GM10248 (cell line): ENCODE measurements at regions not wholly inside any gene's neighbourhood (a gene's known extent, or its start where the extent isn't known, plus 50 kb on each side); places are given as distances from the start of the nearest gene placed in this dataset.

Experiments used
- CTCF ChIA-PET: fragments of 300-600 bp; sonication (Branson Sonifier 250); formaldehyde crosslinking; extraction: SDS; loops from one replicate; lab custom pipeline; 2021; ENCODE audit warnings: antibody characterized with exemption; lab: Yijun Ruan, JAX
- POLR2A ChIA-PET: fragments of 350-650 bp; sonication (Branson Sonifier 250); formaldehyde crosslinking; extraction: SDS; loops from one replicate; lab custom pipeline; 2020; ENCODE audit warnings: antibody characterized with exemption; lab: Yijun Ruan, JAX
- DNase-seq: peaks from one replicate; pipeline ENCODE4 v3.0.0; 2012; ENCODE audit errors: extremely low spot score
- CTCF ChIP-seq: IDR thresholded peaks from 2 replicates; pipeline ENCODE4 v1.5.1; 2012; ENCODE audit warnings: mild to moderate bottlenecking, low read depth; ENCODE audit errors: extremely low read depth, missing control alignments, control extremely low read depth

GRCh38 chr13:40377783-40378182 is 288.7 kb downstream of the FOXO1 start:
- CTCF ChIA-PET = no interaction called here
- no peak for DNase-seq
- POLR2A ChIA-PET = no interaction called here
- no peak for TF ChIP-seq CTCF

DNA sequence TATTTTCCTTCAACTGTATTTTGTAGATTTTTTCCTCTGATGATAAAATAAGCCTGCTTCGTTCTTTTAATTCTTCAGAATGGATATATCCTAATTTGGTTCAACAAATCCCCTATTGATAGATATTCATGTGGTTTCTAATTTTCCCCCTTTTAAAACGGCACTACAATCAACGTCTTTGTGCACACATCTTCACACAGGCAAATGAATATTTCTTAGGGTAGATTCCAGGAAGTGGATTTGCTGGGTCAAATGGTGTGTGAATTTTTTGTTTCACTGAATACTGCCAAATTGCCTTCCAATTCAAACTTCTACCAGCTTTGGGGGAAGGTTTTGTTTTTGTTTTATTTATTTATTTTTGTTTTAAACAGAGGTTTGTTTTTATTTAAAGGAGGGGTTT is 287.2 kb downstream of the FOXO1 start:
- ChIA-PET POLR2A (no interaction called here), CTCF (no interaction called here)
- no peak for TF ChIP-seq CTCF
- DNase-seq = no peak

GRCh38 chr13:40379794-40380578 is 286.5 kb downstream of the FOXO1 start:
- no peak for TF ChIP-seq CTCF
- no peak for DNase-seq
- CTCF ChIA-PET = no interaction called here
- POLR2A ChIA-PET = no interaction called here

DNA sequence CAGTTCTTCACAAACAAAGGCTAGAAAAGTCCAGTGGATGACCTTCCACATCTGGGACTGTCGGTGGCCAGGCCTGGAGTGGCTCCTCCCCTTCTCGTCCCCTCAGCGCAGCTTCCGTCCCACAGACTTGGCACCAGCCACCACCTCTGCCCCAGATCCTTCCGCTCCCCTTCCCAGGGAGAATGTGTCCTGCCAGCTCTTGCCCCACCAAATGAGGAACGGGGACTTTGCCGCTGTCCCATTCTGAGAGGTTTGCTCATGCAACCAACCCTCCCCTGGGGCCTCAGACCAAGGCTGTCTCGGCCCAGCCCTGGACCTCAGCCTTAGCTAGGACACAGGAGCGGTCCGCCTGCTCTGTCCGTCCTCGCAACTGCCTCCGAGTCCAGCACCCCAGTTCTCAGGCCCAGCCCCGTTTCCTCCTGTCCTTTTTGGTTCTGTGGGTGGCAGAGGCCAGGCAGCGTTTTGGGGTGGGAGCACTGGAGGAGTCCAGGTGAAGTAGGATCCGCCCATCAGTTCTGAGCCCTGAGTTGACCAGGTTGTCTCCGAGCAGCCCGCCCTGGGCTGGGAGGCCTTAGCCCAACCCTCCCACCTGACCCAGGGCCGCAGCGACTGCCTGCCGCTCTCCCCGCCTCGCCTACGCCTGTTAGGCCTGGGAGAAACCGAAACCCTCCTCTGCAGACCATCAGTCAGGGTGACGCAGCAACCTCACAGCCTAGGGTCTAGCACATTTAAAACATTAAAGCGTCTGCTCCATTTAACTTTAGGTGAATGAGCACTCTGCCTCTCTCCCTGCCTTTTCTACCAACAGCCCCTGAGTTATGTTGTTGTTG is 284.3 kb downstream of the FOXO1 start:
- no peak for DNase-seq
- CTCF ChIA-PET = interaction anchor here (1.4 kb wide), 1 partner anchor 82 kb away, joined by 3 read pairs; no protein-coding TSS in a partner anchor
- POLR2A ChIA-PET = no interaction called here
- TF ChIP-seq CTCF = no peak

DNA sequence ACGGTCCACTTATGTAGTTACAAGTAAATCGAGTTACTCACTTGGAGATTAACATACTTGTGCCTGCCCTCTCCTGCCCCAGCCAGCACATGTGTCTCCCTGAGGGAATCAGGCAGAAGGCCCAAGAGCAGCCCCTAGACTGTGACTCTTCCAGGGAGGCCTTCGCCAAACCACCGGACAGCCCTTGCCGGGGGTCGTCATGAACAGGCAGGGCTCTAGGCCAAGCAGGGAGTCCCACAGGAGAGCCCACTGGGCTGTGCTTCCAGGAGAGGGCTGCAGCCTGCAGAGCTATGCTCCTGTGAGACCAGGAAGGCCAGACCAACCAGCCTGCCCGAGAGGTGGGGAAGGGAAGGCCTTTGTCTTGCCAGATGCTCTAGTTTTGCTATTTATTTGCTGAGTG is 283.3 kb downstream of the FOXO1 start:
- no peak for TF ChIP-seq CTCF
- ChIA-PET POLR2A (no interaction called here), CTCF (no interaction called here)

DNA sequence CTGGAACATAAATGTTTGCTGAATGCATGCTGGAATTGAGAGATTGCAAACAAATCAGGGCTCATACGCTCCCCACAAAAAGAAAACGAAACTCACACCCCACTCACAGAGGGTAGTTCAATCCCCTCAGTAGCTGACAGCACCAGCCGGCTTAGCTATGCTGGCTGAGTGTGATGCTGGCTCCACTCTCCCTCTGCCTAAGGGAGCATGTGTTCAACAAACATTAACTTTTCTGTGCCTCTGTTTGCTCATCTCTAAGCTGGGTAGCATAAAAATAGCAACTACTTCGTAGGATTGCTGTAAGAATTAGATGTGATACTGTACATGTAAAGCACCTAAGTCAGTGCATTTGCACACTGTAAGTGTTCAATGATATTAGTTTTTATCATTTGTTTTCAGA is 282.6 kb downstream of the FOXO1 start:
- POLR2A ChIA-PET = no interaction called here
- CTCF ChIA-PET = interaction anchor here (1.6 kb wide), 1 partner anchor 16 kb away, joined by 4 read pairs; no protein-coding TSS in a partner anchor
- no peak for DNase-seq
- no peak for TF ChIP-seq CTCF

More for the DNA sequence above, 283.3 kb downstream of the FOXO1 start:
- DNase-seq = no peak
